Endothelial cell of umbilical vein (primary cell): ENCODE measurements at regions not wholly inside any gene's neighbourhood (a gene's known extent, or its start where the extent isn't known, plus 50 kb on each side); places are given as distances from the start of the nearest gene placed in this dataset.

Experiments
- BruUV-seq: library from RNA; stranded (reverse); fragments of 400-500 nt; replicated peaks from 2 replicates; lab custom pipeline; 2021; lab: Mats Ljungman, UMichigan
- CTCF ChIA-PET: fragments of 300-600, 350-600 bp; sonication (Branson Sonifier 250); formaldehyde crosslinking; loops from one replicate; lab custom pipeline; 2021; ENCODE audit warnings: antibody characterized with exemption, inconsistent platforms; lab: Charles Lee
- POLR2A ChIA-PET: fragments of 300-600, 350-600 bp; sonication (Branson Sonifier 250); formaldehyde crosslinking; loops from one replicate; lab custom pipeline; 2021; ENCODE audit warnings: antibody characterized with exemption, inconsistent platforms; lab: Charles Lee
- DNase-seq: peaks from one replicate; pipeline ENCODE4 v3.0.0-alpha.2; 2011; ENCODE audit warnings: low read depth, low spot score
- FAIRE-seq: peaks from 2 replicates; lab custom pipeline; 2011; peaks lifted over from hg19 to GRCh38; lab: Jason Lieb, UNC
- H2AFZ ChIP-seq: 2 replicates; pipeline ENCODE4 v1.6.0; 2012; ENCODE audit warnings: low read depth, low read length, control low read depth, inconsistent platforms
- H3K27ac ChIP-seq: 2 replicates; pipeline ENCODE4 v1.5.1; 2011; ENCODE audit warnings: low read depth, mild to moderate bottlenecking, control low read depth, low read length, moderate library complexity; ENCODE audit not compliant: insufficient read depth
- H3K27me3 ChIP-seq, 2 experiments: 2 replicates each; pipeline versions ENCODE4 v1.6.0 to v1.6.1; 2011; ENCODE audit warnings: low read length in 2 of 2, mixed read lengths in 1 of 2; ENCODE audit not compliant: control insufficient read depth in 2 of 2, insufficient read depth in 2 of 2
- H3K36me3 ChIP-seq, 2 experiments: 2 replicates in 1 of 2; 3 replicates in 1 of 2; pipeline ENCODE4 v1.5.1; 2011; ENCODE audit warnings: low read length in 2 of 2, mild to moderate bottlenecking in 1 of 2, moderate library complexity in 1 of 2; ENCODE audit not compliant: control insufficient read depth in 2 of 2, insufficient read depth in 2 of 2; ENCODE audit errors: extremely low read depth in 1 of 2
- H3K4me1 ChIP-seq: 3 replicates; pipeline ENCODE4 v1.5.1; 2011; ENCODE audit warnings: mild to moderate bottlenecking, low read length; ENCODE audit not compliant: control insufficient read depth, insufficient read depth; ENCODE audit errors: extremely low read depth
- H3K4me2 ChIP-seq: 2 replicates; pipeline ENCODE4 v1.6.1; 2011; ENCODE audit warnings: low read length, control low read depth, mixed read lengths; ENCODE audit not compliant: insufficient read depth
- H3K4me3 ChIP-seq, 3 experiments: fragments of 200-600 bp in 1 of 3; sonication (generic), shearing (Covaris generic) in 1 of 3; replicated peaks in 1 of 3; 2 replicates each; pipeline ENCODE4 v1.5.1; 2011 to 2016; ENCODE audit warnings: control low read depth in 3 of 3, low read length in 3 of 3, mild to moderate bottlenecking in 2 of 3, inconsistent platforms in 1 of 3, low read depth in 1 of 3, moderate library complexity in 1 of 3; ENCODE audit not compliant: insufficient read depth in 1 of 3
- H3K79me2 ChIP-seq: 2 replicates; pipeline ENCODE4 v1.6.0; 2012; ENCODE audit warnings: low read length, inconsistent platforms; ENCODE audit not compliant: control insufficient read depth, insufficient read depth
- H3K9ac ChIP-seq: replicated peaks from 2 replicates; pipeline ENCODE3; 2011; ENCODE audit warnings: low read length, control low read depth; ENCODE audit not compliant: insufficient read depth; ENCODE audit errors: extremely low read depth
- H3K9me1 ChIP-seq: replicated peaks from 3 replicates; pipeline ENCODE4 v1.6.0; 2011; ENCODE audit warnings: mild to moderate bottlenecking, low read length; ENCODE audit not compliant: control insufficient read depth, insufficient read depth; ENCODE audit errors: extremely low read depth
- H3K9me3 ChIP-seq: replicated peaks from 2 replicates; pipeline ENCODE4 v1.5.1; 2012; ENCODE audit warnings: low read length, inconsistent platforms; ENCODE audit not compliant: control insufficient read depth, insufficient read depth
- H4K20me1 ChIP-seq: replicated peaks from 2 replicates; pipeline ENCODE3; 2011; ENCODE audit warnings: mild to moderate bottlenecking, low read length; ENCODE audit not compliant: control insufficient read depth, insufficient read depth; ENCODE audit errors: extremely low read depth
- EZH2 ChIP-seq: IDR thresholded peaks from 2 replicates; pipeline ENCODE4 v1.6.1; 2012; ENCODE audit warnings: borderline replicate concordance, low read depth, mild to moderate bottlenecking, moderate library complexity, low read length, inconsistent platforms; ENCODE audit not compliant: severe bottlenecking
- FOS ChIP-seq: IDR thresholded peaks from 2 replicates; pipeline ENCODE4 v1.6.1; 2011; ENCODE audit warnings: mild to moderate bottlenecking, low read length, moderate library complexity, borderline replicate concordance; ENCODE audit not compliant: insufficient read depth
- GATA2 ChIP-seq: IDR thresholded peaks from 2 replicates; pipeline ENCODE4 v1.7.0; 2011; ENCODE audit warnings: low read depth, mild to moderate bottlenecking, moderate library complexity, mixed read lengths, low read length; ENCODE audit not compliant: insufficient read length, insufficient read depth
- JUN ChIP-seq: IDR thresholded peaks from 2 replicates; pipeline ENCODE4 v1.6.1; 2011; ENCODE audit warnings: borderline replicate concordance, low read depth; ENCODE audit not compliant: insufficient read length, insufficient read depth
- MAX ChIP-seq: IDR thresholded peaks from 2 replicates; pipeline ENCODE4 v1.6.1; 2011; ENCODE audit not compliant: insufficient read depth, insufficient read length
- MYC ChIP-seq: IDR thresholded peaks from one replicate; pipeline ENCODE4 v1.6.1; 2011; ENCODE audit warnings: mild to moderate bottlenecking, low read depth, low read length
- POLR2A ChIP-seq: IDR thresholded peaks from 2 replicates; pipeline ENCODE4 v1.6.1; 2012; ENCODE audit warnings: low read depth, mild to moderate bottlenecking, control low read depth, low read length
- POLR2AphosphoS5 ChIP-seq: IDR thresholded peaks from 2 replicates; pipeline ENCODE4 v1.6.1; 2012; ENCODE audit warnings: low read depth, mild to moderate bottlenecking, control low read depth, low read length, moderate library complexity; ENCODE audit not compliant: insufficient read depth
- dilution Hi-C: fragments of 300-500 bp; cut with MboI; formaldehyde crosslinking; loops from one replicate; pipeline ENCODE4 v1.15.0; 2019; ENCODE audit warnings: low sequenced_read_pairs; ENCODE audit not compliant: extremely low pct_ligation_motif_present
- intact Hi-C: fragments of 100-400 bp; cut with micrococcal nuclease; formaldehyde crosslinking; loops from one replicate; pipeline ENCODE4 v1.10.0; 2022
- TF ChIP-seq, protein P1 (sequence below), 2 donors: IDR thresholded peaks; 1 replicate in 1 of 2; 2 replicates in 1 of 2; pipeline ENCODE4 v1.5.1; 2011; ENCODE audit warnings: low read length in 2 of 2, mild to moderate bottlenecking in 2 of 2, moderate library complexity in 2 of 2, control low read depth in 1 of 2, inconsistent platforms in 1 of 2, low read depth in 1 of 2; ENCODE audit not compliant: insufficient read depth in 1 of 2; ENCODE audit errors: extremely low read depth in 1 of 2

DNA sequence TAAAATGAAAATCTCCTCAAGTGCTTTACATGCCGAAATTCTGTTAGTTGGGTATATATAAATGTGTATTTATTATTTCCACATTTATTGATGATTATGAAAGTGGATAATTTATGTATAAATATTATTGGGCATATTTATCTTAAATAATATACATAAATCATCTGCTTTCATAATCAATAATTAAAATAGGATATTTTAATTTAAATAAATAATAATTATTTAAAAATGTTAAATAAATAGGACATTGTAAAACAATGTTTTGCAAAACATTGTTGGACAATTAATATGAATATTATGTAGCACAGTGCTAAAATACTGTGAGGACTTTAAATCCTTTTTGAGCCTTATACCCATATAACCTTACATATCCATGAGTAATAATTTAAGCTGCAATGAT is 786.5 kb upstream of the CITED2 start:
- intact Hi-C loops, result no loop called here
- no peak for TF ChIP-seq FOS
- TF ChIP-seq MAX, result no peak
- no peak for TF ChIP-seq POLR2A
- TF ChIP-seq, protein P1, sequence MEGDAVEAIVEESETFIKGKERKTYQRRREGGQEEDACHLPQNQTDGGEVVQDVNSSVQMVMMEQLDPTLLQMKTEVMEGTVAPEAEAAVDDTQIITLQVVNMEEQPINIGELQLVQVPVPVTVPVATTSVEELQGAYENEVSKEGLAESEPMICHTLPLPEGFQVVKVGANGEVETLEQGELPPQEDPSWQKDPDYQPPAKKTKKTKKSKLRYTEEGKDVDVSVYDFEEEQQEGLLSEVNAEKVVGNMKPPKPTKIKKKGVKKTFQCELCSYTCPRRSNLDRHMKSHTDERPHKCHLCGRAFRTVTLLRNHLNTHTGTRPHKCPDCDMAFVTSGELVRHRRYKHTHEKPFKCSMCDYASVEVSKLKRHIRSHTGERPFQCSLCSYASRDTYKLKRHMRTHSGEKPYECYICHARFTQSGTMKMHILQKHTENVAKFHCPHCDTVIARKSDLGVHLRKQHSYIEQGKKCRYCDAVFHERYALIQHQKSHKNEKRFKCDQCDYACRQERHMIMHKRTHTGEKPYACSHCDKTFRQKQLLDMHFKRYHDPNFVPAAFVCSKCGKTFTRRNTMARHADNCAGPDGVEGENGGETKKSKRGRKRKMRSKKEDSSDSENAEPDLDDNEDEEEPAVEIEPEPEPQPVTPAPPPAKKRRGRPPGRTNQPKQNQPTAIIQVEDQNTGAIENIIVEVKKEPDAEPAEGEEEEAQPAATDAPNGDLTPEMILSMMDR (IDR thresholded peaks at IDR 0.05; ENCODE audit: extremely low read depth in 1 of 2, insufficient read depth in 1 of 2, low read depth in 1 of 2, low read length in 2 of 2), result no peak
- no peak for TF ChIP-seq GATA2
- POLR2A ChIA-PET, result no interaction called here
- H3K79me2 ChIP-seq, result no peaks in the 10 kb centered on the region
- no peak overlapping the region for H2AFZ ChIP-seq
- no peak overlapping the region for H3K9ac ChIP-seq
- no peak overlapping the region for H3K4me2 ChIP-seq
- no TSS peak for BruUV-seq
- dilution Hi-C loops, result no loop called here
- no peak overlapping the region for H3K27ac ChIP-seq
- DNase-seq (no peak), FAIRE-seq (no peak)
- H3K4me1 ChIP-seq, result no peaks in the 10 kb centered on the region
- no peaks in the 10 kb centered on the region for H4K20me1 ChIP-seq
- no peaks in the 10 kb centered on the region for H3K9me3 ChIP-seq
- H3K36me3 ChIP-seq, result no peaks in the 10 kb centered on the region
- no peaks in the 10 kb centered on the region for H3K9me1 ChIP-seq
- H3K27me3 ChIP-seq, result no peaks in the 10 kb centered on the region
- CTCF ChIA-PET, result interaction anchor here (1.5 to 1.7 kb wide), 2 partner anchors 10 kb away, joined by 4 read pairs; no protein-coding TSS in a partner anchor
- no peak overlapping the region for H3K4me3 ChIP-seq

- ChIA-PET POLR2A (no interaction called here), CTCF (interaction anchor here (0.6 to 1.7 kb wide), 3 partner anchors 10 to 819 kb away, joined by 3 to 4 read pairs (median 4); no protein-coding TSS in a partner anchor)
- no TSS peak for BruUV-seq
- H3K4me1 ChIP-seq, result no peaks in the 10 kb centered on the region
- no peaks in the 10 kb centered on the region for H3K9me3 ChIP-seq
- H2AFZ ChIP-seq, result no peak overlapping the region
- no peaks in the 10 kb centered on the region for H3K27me3 ChIP-seq
- no peak overlapping the region for H3K27ac ChIP-seq
- DNase-seq (no peak), FAIRE-seq (no peak)
- H3K4me2 ChIP-seq, result no peak overlapping the region
- TF ChIP-seq MAX, result no peak
- no peak for TF ChIP-seq GATA2
- TF ChIP-seq POLR2A, result no peak
- TF ChIP-seq JUN, result no peak
- no peak for TF ChIP-seq POLR2AphosphoS5
- no peak for TF ChIP-seq MYC
- no peak for TF ChIP-seq FOS
- TF ChIP-seq, protein P1 (IDR thresholded peaks at IDR 0.05; ENCODE audit: extremely low read depth in 1 of 2, insufficient read depth in 1 of 2, low read depth in 1 of 2, low read length in 2 of 2), result no peak
- no peak for TF ChIP-seq EZH2
- no peaks in the 10 kb centered on the region for H3K79me2 ChIP-seq
- no peaks in the 10 kb centered on the region for H4K20me1 ChIP-seq
- no peaks in the 10 kb centered on the region for H3K9me1 ChIP-seq
- dilution Hi-C loops, result no loop called here
- H3K9ac ChIP-seq, result no peak overlapping the region
- intact Hi-C loops, result no loop called here
- H3K36me3 ChIP-seq, result no peaks in the 10 kb centered on the region
- no peak overlapping the region for H3K4me3 ChIP-seq
Measured at GRCh38 chr6:140160494-140160893, 786.0 kb upstream of the CITED2 start.
